Stimulated activated naive CD8-positive, alpha-beta T cell treated with anti-CD3 and anti-CD28 coated beads, Interleukin-15, Interleukin-2, amounts not matched to agents 100 ng/mL and 50 ng/mL, for 24 hours (primary cell): ENCODE measurements at regions not wholly inside any gene's neighbourhood (a gene's known extent, or its start where the extent isn't known, plus 50 kb on each side); places are given as distances from the start of the nearest gene placed in this dataset.
"Not testable (repeated sequence)": the region's sequence is repeated elsewhere in the genome, so short reads cannot be mapped to it uniquely, and the experiment has no call there.

Experiments
- H3K27ac Mint-ChIP-seq: one replicate; pipeline ENCODE4 v1.8.0; 2021; ENCODE audit warnings: mild to moderate bottlenecking, mixed read lengths
- H3K27me3 Mint-ChIP-seq: one replicate; pipeline ENCODE4 v1.8.0; 2021; ENCODE audit warnings: mixed read lengths
- H3K36me3 Mint-ChIP-seq: one replicate; pipeline ENCODE4 v1.8.0; 2021; ENCODE audit warnings: low read depth, mixed read lengths
- H3K4me1 Mint-ChIP-seq: one replicate; pipeline ENCODE4 v1.8.0; 2021; ENCODE audit warnings: low read depth, mixed read lengths
- H3K4me3 Mint-ChIP-seq: one replicate; pipeline ENCODE4 v1.8.0; 2021; ENCODE audit warnings: mild to moderate bottlenecking, mixed read lengths
- H3K9me3 Mint-ChIP-seq: one replicate; pipeline ENCODE4 v1.8.0; 2021; ENCODE audit warnings: mixed read lengths

DNA sequence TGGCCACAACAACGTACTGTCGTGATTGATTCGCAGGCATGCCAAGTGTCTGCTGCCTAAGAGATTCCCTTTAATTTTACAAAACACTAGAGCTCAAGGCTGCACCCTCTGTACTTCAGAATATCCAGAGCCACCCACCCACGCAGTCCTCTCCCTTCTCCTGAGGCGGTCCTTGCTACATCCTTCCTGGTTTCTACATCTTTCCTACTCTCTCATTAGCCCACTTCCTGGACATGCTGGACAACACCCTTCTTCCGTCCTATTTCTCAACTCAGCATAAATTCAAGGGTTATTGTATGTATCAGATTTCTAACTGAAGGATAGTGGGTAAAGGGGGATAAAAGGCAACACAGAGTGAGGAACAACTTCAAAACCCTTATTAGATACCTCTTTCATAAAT is 148.4 kb upstream of the MAP3K1 start:
- peaks cover 32% of the 10 kb centered on the region for H3K4me1 Mint-ChIP-seq
- no peaks in the 10 kb centered on the region for H3K9me3 Mint-ChIP-seq
- H3K27ac Mint-ChIP-seq = no peak overlapping the region
- no peaks in the 10 kb centered on the region for H3K27me3 Mint-ChIP-seq
- no peaks in the 10 kb centered on the region for H3K36me3 Mint-ChIP-seq
- no peak overlapping the region for H3K4me3 Mint-ChIP-seq

DNA sequence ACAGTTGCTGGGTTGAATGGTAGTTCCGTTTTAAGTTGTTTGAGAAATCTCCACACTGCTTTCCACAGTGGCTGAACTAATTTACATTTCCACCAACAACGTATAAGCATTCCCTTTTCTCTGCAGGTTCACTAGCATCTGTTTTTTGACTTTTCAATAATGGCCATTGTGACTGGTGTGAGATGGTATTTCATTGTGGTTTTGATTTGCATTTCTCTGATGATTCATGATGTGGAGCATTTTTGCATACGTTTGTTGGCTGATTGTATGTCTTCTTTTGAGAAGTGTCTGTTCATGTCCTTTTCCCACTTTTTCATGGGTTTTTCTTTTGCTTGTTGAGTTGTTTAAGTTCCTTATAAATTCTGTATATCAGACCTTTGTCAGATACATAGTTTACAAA is 150.2 kb upstream of the MAP3K1 start:
- H3K9me3 Mint-ChIP-seq, H3K27me3 Mint-ChIP-seq, H3K36me3 Mint-ChIP-seq, H3K27ac Mint-ChIP-seq, H3K4me3 Mint-ChIP-seq: not testable (repeated sequence)
- peaks cover 17% of the 10 kb centered on the region for H3K4me1 Mint-ChIP-seq

DNA sequence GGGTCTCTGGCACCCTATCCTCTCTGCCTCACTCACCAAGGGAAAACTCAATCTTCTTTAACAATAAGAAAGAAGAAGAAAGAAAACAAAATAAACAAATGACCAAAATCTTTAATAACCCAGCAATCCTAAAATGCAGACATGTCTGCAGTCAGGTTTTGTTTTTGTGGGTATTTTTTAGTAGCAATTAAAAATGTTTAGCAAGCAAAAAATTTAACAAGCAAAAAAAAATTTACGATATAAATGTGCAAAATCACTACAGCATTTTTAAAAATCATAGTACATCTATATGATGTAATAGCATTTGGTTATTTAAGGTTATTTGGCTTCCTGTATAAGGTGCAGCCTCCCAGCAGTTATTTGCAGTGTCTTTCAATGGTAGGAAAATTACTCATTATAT is 151.3 kb upstream of the MAP3K1 start:
- no peaks in the 10 kb centered on the region for H3K27me3 Mint-ChIP-seq
- H3K27ac Mint-ChIP-seq = no peak overlapping the region
- no peak overlapping the region for H3K4me3 Mint-ChIP-seq
- H3K36me3 Mint-ChIP-seq = no peaks in the 10 kb centered on the region
- no peaks in the 10 kb centered on the region for H3K9me3 Mint-ChIP-seq
- peaks cover 17% of the 10 kb centered on the region for H3K4me1 Mint-ChIP-seq

DNA sequence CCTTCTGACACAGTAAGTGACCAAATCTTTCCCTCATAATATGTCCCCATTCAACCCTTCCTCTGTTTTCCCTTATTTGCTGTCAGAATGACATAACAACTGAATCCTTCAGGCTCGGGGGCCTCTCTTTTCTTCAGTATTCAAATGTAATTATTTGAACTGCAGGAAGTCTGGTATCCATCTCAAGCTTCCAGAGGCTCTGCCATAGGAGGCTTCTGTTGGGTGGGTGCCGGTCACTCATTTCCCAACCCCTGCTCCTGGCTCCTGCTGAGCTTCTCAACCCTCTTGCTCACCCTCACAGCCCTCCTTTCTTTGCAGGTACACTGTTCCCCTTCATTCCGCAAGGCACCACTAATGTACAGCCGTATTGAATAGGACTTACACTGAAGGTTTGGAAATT is 151.8 kb upstream of the MAP3K1 start:
- H3K36me3 Mint-ChIP-seq = no peaks in the 10 kb centered on the region
- H3K9me3 Mint-ChIP-seq = no peaks in the 10 kb centered on the region
- peaks cover 18% of the 10 kb centered on the region for H3K4me1 Mint-ChIP-seq
- no peak overlapping the region for H3K27ac Mint-ChIP-seq
- H3K4me3 Mint-ChIP-seq = no peak overlapping the region
- no peaks in the 10 kb centered on the region for H3K27me3 Mint-ChIP-seq

DNA sequence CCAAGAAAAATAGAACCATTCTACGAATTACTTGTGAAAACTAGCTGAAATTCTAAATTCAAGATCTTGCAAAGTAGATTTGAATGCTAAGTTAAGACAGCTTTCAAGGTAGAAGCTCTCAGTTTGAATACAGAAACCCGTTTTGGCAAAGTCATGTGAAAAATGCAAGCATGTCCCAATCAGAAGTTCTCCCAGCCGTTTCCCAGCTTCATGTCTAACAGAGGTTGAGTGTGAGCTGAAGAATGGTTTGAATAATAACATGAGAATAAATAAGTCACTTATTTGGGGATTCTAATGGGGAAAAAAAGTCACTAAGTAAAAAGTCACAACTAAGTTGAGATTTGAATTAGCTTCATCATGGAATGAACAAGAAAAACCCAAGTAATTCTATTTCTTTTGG is 152.5 kb upstream of the MAP3K1 start:
- no peak overlapping the region for H3K27ac Mint-ChIP-seq
- no peaks in the 10 kb centered on the region for H3K36me3 Mint-ChIP-seq
- H3K27me3 Mint-ChIP-seq = no peaks in the 10 kb centered on the region
- H3K4me3 Mint-ChIP-seq = no peak overlapping the region
- no peaks in the 10 kb centered on the region for H3K9me3 Mint-ChIP-seq
- H3K4me1 Mint-ChIP-seq = peaks cover 18% of the 10 kb centered on the region

DNA sequence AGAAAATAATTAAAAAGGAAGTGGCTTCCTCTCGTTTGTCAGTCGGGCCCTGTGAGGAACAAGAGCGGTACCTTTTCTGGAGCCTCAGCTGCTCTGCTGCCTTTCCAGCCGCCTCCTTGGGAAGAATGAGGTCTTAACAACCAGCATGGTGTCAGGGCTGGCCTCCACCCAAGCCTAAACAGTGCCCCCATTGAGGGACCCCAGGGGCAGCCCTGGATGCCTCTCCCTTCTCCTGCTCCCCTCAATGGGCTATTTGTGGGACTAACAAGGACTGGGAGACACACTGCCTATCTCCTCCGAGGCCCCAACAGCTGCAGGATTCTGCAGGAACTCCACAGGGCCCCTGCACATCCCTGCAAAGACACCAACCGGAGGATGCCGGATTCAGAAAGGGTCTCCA is 155.4 kb upstream of the MAP3K1 start:
- no peaks in the 10 kb centered on the region for H3K36me3 Mint-ChIP-seq

DNA sequence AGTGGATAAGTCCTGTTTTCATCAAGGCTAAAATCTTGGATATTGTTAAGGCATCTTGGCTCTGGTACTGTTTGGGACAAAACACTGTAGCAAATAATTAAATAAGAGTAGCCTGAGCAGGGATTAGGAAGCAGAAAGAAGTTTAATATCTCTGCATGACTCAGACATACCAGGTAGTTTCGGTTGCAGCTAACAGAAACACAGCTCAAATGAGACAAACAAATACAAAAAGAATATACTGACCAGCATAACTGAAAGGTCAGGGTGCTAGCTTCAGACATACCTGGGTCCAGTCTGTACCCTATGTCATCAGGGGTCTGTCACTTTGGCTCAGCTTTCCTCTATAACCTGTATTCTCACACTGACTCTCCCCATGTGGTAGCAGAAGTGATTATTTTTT is 156.4 kb upstream of the MAP3K1 start:
- no peaks in the 10 kb centered on the region for H3K36me3 Mint-ChIP-seq
- no peak overlapping the region for H3K4me3 Mint-ChIP-seq
- no peaks in the 10 kb centered on the region for H3K27me3 Mint-ChIP-seq
- H3K27ac Mint-ChIP-seq = no peak overlapping the region
- H3K4me1 Mint-ChIP-seq = peaks cover 8% of the 10 kb centered on the region
- no peaks in the 10 kb centered on the region for H3K9me3 Mint-ChIP-seq

More for the DNA sequence above, 155.4 kb upstream of the MAP3K1 start:
- H3K27ac Mint-ChIP-seq = no peak overlapping the region
- H3K4me1 Mint-ChIP-seq = peaks cover 10% of the 10 kb centered on the region
- no peaks in the 10 kb centered on the region for H3K27me3 Mint-ChIP-seq
- H3K4me3 Mint-ChIP-seq = no peak overlapping the region
- H3K9me3 Mint-ChIP-seq = no peaks in the 10 kb centered on the region

DNA sequence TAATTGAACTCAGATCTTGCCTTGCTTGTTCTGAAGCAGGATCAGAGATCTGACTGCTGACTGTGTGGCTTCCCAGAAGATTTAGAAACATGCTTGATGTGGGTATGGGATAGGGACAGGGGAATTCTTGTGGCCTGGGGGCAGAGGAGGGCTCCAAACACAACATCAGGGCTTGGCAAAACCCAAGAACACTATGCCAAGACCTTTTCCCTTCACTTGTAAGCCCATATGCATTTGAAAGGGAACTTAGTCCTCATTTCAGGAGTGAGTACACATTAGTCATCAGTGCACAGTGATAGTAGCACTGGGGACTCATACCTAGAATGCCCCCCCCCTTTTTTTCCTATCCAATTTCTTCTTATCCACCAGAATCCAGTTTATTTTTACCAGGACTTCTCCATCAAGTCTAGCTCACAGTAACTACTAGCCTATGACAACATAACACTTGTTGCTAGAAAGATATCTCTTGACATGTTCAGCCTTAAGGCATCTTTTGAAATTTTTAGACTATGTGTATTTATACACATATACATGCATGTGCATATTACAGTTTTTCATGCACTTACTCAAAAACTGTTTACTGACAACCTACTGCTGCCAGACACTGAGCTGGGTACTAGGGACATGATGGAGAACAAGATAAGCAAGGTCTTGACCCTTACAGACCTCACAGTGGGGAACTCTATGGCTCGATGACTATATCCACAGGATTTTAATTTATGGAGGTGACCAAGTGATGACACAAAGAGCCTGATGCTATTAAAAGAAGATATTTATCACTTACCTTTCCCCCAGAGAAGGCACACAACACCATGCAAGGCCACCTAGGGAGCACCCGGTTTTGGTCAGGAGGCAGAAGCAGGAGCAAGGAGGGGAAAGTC is 158.3 kb upstream of the MAP3K1 start:
- Mint-ChIP-seq H3K27me3 (no peaks in the 10 kb centered on the region), H3K9me3 (no peaks in the 10 kb centered on the region), H3K4me1 (peaks cover 8% of the 10 kb centered on the region), H3K27ac (no peak overlapping the region), H3K4me3 (no peak overlapping the region), H3K36me3 (no peaks in the 10 kb centered on the region)

DNA sequence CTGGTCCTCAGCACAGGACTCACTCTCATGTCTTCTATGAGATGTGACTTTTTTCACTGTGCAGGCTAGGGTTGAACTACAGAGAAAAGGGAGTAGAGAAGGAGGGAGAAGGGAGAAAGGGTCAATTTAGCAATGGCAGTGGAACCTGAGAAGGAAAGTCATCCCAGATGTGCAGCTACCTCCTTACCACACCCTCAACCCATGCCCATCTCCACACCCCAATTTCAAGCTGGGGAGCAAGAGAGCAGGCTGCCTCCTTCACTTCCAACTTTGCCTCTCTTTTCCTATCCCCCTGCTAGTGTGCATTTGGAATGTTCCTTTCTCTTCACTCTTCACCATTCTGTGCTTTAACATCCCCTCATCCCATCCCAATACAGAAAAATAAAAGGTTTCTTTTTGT is 163.5 kb upstream of the MAP3K1 start:
- H3K27ac Mint-ChIP-seq = no peak overlapping the region
- H3K27me3 Mint-ChIP-seq = no peaks in the 10 kb centered on the region
- no peaks in the 10 kb centered on the region for H3K9me3 Mint-ChIP-seq
- peaks cover 12% of the 10 kb centered on the region for H3K4me1 Mint-ChIP-seq
- H3K36me3 Mint-ChIP-seq = no peaks in the 10 kb centered on the region
- no peak overlapping the region for H3K4me3 Mint-ChIP-seq

DNA sequence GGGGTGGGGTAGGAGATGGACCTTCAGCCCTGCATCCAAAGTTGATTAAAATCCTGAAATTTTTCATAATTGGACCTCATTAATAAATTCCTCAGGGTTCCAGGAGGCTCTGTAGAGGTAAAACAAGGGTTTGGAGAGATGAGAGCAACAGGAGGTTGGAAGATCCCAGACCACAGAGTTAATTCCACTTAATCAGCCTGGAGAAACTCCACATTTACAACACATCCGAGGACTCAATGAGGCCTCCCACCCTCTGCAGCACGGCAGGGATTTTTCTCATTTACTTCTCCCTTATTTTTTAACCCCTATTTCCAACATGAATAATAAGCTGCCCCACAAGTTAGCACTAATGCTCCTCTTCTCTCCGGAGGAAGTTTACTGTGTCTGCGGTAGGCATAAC is 165.0 kb upstream of the MAP3K1 start:
- Mint-ChIP-seq H3K4me3 (no peak overlapping the region), H3K36me3 (no peaks in the 10 kb centered on the region), H3K27ac (no peak overlapping the region), H3K27me3 (no peaks in the 10 kb centered on the region), H3K4me1 (peaks cover 12% of the 10 kb centered on the region), H3K9me3 (no peaks in the 10 kb centered on the region)

DNA sequence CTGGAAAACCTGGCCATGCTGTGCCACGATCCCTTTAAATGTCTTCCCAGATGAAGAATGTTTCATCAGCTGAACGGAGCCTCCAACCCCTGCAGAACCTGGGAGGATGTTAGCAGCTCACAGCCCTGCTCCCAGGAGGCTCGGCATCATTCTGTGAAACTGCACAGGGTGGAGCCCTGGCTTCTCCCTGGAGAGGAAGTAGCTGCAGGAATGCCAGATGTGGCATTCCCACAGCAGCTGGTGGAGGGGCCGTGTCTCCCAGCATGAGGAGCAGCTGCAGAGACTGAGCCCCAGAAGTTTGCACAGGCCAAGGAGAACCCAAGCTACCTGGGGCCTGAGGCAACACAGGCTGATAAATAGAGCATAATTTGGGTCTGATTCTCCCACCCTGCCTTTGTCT is 165.8 kb upstream of the MAP3K1 start:
- Mint-ChIP-seq H3K4me1 (peaks cover 12% of the 10 kb centered on the region), H3K27me3 (no peaks in the 10 kb centered on the region), H3K27ac (no peak overlapping the region), H3K4me3 (no peak overlapping the region), H3K9me3 (no peaks in the 10 kb centered on the region), H3K36me3 (no peaks in the 10 kb centered on the region)

DNA sequence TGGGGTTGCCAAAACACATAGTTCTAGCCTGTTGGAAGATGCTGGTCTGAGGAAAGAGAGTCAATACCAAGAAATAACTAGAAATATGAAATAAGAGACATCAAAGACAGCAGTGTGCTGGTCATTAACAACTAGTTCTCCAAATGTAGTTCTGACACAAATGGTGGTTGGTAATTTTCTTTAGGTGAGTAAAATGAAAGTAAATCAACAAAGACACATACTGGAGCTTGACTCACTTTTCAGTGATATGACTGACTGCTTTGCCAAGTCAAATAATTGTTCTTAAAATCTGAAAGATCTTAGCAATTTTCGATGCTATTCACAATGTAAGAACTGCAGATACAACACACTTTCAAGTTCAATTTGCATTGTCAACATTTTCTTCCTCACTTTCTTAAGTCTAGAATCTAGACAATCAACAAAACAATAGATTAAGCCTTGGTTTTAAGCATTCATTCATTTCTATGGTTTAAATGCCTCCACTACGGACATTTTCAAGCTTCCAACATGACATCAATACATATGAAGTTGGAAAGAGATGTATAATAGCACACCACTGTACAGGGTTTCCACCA is 166.8 kb upstream of the MAP3K1 start:
- H3K4me3 Mint-ChIP-seq = no peak overlapping the region
- peaks cover 12% of the 10 kb centered on the region for H3K4me1 Mint-ChIP-seq
- H3K27ac Mint-ChIP-seq = no peak overlapping the region
- no peaks in the 10 kb centered on the region for H3K27me3 Mint-ChIP-seq
- H3K9me3 Mint-ChIP-seq = no peaks in the 10 kb centered on the region
- H3K36me3 Mint-ChIP-seq = no peaks in the 10 kb centered on the region

DNA sequence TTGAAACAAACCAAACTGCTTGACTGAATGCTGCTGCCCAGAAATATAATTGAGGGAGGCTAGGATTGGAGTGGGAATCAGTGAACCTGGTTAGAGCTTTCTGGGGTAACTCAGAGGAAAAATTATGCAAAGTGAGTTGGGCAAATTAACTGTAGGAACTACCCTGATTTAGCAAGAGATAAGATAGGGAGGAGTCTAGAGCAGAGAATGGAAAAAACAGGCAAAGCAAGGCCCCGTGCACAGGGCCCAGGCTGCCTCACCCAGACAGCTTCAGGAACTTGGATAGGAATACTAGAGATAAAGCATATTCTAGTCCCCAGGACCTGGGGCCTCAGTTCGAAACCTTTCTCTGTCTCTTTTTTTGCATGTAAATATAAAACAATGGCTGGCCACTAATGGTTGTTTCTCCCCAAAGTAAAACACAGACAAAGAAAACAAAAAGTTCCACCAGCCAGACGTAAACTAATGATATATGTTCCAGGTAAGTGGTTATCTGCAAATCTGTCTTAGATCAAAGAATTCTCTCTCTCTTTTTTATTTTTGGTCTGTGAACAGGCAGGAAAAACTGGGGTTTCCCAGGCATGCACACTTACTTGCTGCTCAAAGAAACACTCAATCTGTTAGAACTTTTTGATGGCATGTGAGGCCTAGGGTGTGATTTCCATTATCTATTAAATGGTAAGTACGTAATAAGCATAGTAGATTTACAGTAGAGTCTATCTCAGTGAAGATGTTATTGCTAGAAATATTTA is 168.1 kb upstream of the MAP3K1 start:
- Mint-ChIP-seq H3K9me3 (no peaks in the 10 kb centered on the region), H3K27ac (no peak overlapping the region), H3K36me3 (no peaks in the 10 kb centered on the region), H3K4me1 (peaks cover 12% of the 10 kb centered on the region), H3K27me3 (no peaks in the 10 kb centered on the region), H3K4me3 (no peak overlapping the region)

DNA sequence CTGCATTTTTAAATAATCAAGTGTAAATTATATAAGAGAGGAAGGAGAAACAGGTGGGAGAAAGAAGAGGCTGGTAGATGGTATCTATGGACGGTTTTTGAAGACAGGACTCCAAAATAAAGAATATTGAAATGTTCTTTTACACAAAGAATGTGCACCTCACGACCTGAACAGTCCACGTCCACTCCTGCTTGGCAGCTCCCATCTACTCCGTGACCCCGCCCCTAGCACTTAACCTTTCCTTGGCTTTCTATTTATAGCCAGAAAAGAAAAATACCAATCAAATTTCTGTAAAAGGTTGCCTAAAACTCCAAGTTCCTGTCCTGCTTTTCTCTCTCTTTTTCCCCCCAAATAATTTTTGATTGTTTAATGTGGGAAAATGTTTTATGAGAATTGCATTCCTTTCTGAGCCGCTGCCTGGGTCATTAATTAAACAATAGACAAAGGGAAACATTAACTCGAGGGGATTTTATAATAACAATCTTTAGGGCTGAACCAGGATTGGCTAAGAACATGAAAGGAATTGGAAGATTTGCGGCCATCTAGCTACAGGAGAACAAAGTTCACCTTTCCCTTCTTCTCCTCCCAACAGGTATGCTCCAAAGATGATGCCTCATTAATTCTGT is 173.6 kb upstream of the MAP3K1 start:
- H3K4me1 Mint-ChIP-seq = peaks cover 18% of the 10 kb centered on the region
- H3K9me3 Mint-ChIP-seq = no peaks in the 10 kb centered on the region

More for the DNA sequence above, 173.6 kb upstream of the MAP3K1 start:
- H3K36me3 Mint-ChIP-seq = no peaks in the 10 kb centered on the region
- no peak overlapping the region for H3K4me3 Mint-ChIP-seq
- H3K27me3 Mint-ChIP-seq = no peaks in the 10 kb centered on the region
- H3K27ac Mint-ChIP-seq = no peak overlapping the region
